SK-N-SH (cell line): ENCODE measurements at regions not wholly inside any gene's neighbourhood (a gene's known extent, or its start where the extent isn't known, plus 50 kb on each side); places are given as distances from the start of the nearest gene placed in this dataset.

Experiments used
- GABPA ChIP-seq: IDR thresholded peaks from 2 replicates; pipeline ENCODE4 v1.4.0; 2012; ENCODE audit warnings: low read depth, mild to moderate bottlenecking
- MXI1 ChIP-seq: IDR thresholded peaks from 2 replicates; pipeline ENCODE4 v1.6.1; 2012; ENCODE audit warnings: mild to moderate bottlenecking, low read depth, low read length, improper control_type of control experiment
- RFX5 ChIP-seq: IDR thresholded peaks from 2 replicates; pipeline ENCODE4 v1.6.1; 2012; ENCODE audit warnings: mild to moderate bottlenecking, improper control_type of control experiment, low read length
- TAF1 ChIP-seq: IDR thresholded peaks from 2 replicates; pipeline ENCODE4 v1.6.1; 2012; ENCODE audit warnings: low read depth, mild to moderate bottlenecking, low read length, moderate library complexity, borderline replicate concordance
- YY1 ChIP-seq: IDR thresholded peaks from 2 replicates; pipeline ENCODE4 v1.4.0; 2012; ENCODE audit warnings: low read depth, mild to moderate bottlenecking
- TF ChIP-seq, protein P1 (sequence below): fragments of 200-600 bp; sonication (generic); IDR thresholded peaks from 2 replicates; pipeline ENCODE4 v1.6.1; 2017; ENCODE audit warnings: antibody characterized with exemption, mild to moderate bottlenecking, moderate library complexity

GRCh38 chr16:77069929-77070328, 121.1 kb upstream of the MON1B start:
- TF ChIP-seq YY1: no peak
- TF ChIP-seq TAF1: no peak
- TF ChIP-seq MXI1: no peak
- TF ChIP-seq GABPA: no peak
- no peak for TF ChIP-seq RFX5
- TF ChIP-seq, protein P1, sequence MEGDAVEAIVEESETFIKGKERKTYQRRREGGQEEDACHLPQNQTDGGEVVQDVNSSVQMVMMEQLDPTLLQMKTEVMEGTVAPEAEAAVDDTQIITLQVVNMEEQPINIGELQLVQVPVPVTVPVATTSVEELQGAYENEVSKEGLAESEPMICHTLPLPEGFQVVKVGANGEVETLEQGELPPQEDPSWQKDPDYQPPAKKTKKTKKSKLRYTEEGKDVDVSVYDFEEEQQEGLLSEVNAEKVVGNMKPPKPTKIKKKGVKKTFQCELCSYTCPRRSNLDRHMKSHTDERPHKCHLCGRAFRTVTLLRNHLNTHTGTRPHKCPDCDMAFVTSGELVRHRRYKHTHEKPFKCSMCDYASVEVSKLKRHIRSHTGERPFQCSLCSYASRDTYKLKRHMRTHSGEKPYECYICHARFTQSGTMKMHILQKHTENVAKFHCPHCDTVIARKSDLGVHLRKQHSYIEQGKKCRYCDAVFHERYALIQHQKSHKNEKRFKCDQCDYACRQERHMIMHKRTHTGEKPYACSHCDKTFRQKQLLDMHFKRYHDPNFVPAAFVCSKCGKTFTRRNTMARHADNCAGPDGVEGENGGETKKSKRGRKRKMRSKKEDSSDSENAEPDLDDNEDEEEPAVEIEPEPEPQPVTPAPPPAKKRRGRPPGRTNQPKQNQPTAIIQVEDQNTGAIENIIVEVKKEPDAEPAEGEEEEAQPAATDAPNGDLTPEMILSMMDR: no peak
